Activated CD4-positive, alpha-beta memory T cell treated with anti-CD3 and anti-CD28 coated beads, Interleukin-2, amount 10 ng/mL, durations not matched to agents 7 days and 5 days (primary cell): ENCODE measurements at regions not wholly inside any gene's neighbourhood (a gene's known extent, or its start where the extent isn't known, plus 50 kb on each side); places are given as distances from the start of the nearest gene placed in this dataset.

Source experiments
- CTCF ChIA-PET: fragments of 350-600 bp; sonication (Branson Sonifier 250); formaldehyde crosslinking; loops from one replicate; lab custom pipeline; 2021; ENCODE audit warnings: antibody characterized with exemption, inconsistent platforms; lab: Charles Lee
- POLR2A ChIA-PET: fragments of 350-600 bp; sonication (Branson Sonifier 250); formaldehyde crosslinking; loops from one replicate; lab custom pipeline; 2021; ENCODE audit warnings: antibody characterized with exemption; lab: Charles Lee
- DNase-seq: peaks from one replicate; pipeline ENCODE4 v3.0.0-alpha.2; 2020
- H3K27ac Mint-ChIP-seq: one replicate; pipeline ENCODE4 v1.8.0; 2021; ENCODE audit warnings: mild to moderate bottlenecking, mixed read lengths
- H3K27me3 Mint-ChIP-seq: one replicate; pipeline ENCODE4 v1.8.0; 2021; ENCODE audit warnings: mixed read lengths
- H3K36me3 Mint-ChIP-seq: one replicate; pipeline ENCODE4 v1.8.0; 2021; ENCODE audit warnings: low read depth, mixed read lengths
- H3K4me1 Mint-ChIP-seq: one replicate; pipeline ENCODE4 v1.8.0; 2021; ENCODE audit warnings: mixed read lengths
- H3K4me3 Mint-ChIP-seq: one replicate; pipeline ENCODE4 v1.8.0; 2021; ENCODE audit warnings: mild to moderate bottlenecking, mixed read lengths
- H3K9me3 Mint-ChIP-seq: one replicate; pipeline ENCODE4 v1.8.0; 2021; ENCODE audit warnings: mixed read lengths

DNA sequence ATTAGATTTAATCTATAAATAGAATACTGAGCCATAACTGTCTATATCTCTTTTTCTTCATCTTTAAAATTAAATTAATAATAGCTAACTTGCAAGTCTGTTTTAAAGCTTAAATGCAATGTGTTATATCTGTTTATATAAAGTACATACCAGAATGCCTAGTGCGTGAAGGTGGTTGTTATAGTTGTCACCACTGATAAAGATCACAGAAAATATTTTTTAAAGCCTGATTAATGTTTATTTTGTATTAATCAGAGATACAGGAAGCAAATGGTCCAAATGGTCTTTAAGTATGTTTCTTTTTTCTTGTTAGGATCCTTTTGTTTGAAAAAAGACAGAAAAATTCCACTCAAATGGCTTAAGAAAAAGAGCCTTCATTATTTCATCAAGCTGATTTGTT is 560.6 kb downstream of the CPS1 start:
- Mint-ChIP-seq H3K27me3 (no peaks in the 10 kb centered on the region), H3K27ac (no peak overlapping the region), H3K4me1 (no peaks in the 10 kb centered on the region), H3K4me3 (no peak overlapping the region), H3K9me3 (no peaks in the 10 kb centered on the region), H3K36me3 (no peaks in the 10 kb centered on the region)
- DNase-seq: no peak
- CTCF ChIA-PET: no interaction called here
- POLR2A ChIA-PET: no interaction called here

DNA sequence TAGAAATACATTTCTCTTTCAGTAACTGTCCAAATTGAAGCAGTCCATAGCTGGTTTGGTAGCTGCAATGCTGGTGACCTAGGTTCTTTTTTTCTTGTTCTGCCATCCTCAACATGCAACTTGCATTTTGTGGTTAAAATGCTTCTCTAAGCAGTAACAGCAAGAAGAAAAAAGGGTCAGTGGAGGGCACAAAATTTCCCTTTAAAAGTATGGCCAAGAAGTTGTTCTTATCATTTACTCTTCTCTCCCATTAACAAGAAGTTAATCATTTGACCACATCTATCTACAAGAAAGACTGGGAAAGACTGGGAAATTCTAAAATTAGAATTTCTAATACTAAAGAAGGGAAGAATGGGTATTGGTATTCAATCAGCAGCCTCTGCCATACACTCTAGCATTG is 569.9 kb downstream of the CPS1 start:
- ChIA-PET POLR2A (no interaction called here), CTCF (no interaction called here)
- no peaks in the 10 kb centered on the region for H3K36me3 Mint-ChIP-seq
- H3K4me1 Mint-ChIP-seq: no peaks in the 10 kb centered on the region
- H3K27me3 Mint-ChIP-seq: no peaks in the 10 kb centered on the region
- no peak overlapping the region for H3K4me3 Mint-ChIP-seq
- no peaks in the 10 kb centered on the region for H3K9me3 Mint-ChIP-seq
- no peak for DNase-seq
- no peak overlapping the region for H3K27ac Mint-ChIP-seq

DNA sequence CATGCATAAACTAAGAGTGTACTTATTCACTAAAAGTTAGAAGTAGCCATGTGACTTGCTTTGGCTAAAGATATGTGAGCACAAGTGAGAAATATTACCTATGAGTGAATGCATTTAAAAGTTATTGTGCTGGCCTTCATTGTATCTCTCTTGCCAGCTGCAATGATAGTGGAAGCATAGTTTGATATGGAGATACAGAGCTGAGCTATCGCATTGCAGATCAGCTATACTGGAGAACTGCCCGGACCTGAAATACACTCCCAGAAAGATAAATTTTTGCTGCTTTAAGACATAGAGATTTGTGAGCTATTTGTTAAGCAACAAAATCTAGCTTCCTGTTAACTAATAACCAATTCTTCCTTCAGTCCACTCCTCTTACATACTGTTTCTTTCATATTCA is 571.1 kb downstream of the CPS1 start:
- no peak overlapping the region for H3K27ac Mint-ChIP-seq
- H3K4me3 Mint-ChIP-seq: no peak overlapping the region
- ChIA-PET CTCF (no interaction called here), POLR2A (no interaction called here)
- DNase-seq: no peak
- no peaks in the 10 kb centered on the region for H3K4me1 Mint-ChIP-seq
- H3K27me3 Mint-ChIP-seq: no peaks in the 10 kb centered on the region
- no peaks in the 10 kb centered on the region for H3K36me3 Mint-ChIP-seq
- H3K9me3 Mint-ChIP-seq: no peaks in the 10 kb centered on the region

DNA sequence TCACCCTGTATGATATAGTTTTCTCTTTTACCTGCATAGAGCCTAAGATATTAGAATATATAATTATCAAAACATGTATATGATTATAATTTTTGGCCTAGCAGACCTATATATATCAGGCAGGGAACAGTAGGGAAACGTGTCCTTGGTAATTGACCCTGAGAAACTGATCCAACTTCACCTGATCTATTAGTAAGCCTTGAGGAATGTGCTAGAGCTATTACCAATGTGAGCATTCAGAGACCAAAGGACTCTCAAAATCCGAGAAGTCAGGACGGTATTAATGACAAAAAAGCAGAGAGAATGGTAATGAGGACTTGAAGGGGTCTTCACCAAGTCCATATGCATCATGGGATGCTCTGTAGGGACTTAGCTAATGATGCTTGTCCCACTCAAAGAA is 571.9 kb downstream of the CPS1 start:
- Mint-ChIP-seq H3K4me1 (no peaks in the 10 kb centered on the region), H3K36me3 (no peaks in the 10 kb centered on the region), H3K27ac (no peak overlapping the region), H3K9me3 (no peaks in the 10 kb centered on the region), H3K27me3 (no peaks in the 10 kb centered on the region), H3K4me3 (no peak overlapping the region)
- ChIA-PET CTCF (no interaction called here), POLR2A (no interaction called here)
- DNase-seq: no peak

DNA sequence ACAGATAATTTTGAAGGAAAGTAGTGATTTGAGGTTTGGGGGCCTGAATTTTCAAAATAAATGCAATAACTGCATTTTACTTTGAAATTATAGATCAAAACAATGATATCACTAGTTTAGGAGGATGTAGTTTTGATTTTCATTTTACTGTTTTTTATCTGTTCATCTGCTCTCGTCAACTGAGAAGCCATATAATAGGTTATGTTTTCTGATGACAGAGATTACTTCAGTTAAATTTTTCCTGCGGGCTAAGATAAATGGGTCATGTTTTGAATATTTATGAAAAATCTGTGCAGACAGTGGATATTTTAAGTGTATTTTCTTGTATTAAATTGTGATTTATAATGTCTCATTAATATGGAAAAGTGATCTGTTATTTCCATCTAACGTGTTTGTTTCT is 573.4 kb downstream of the CPS1 start:
- Mint-ChIP-seq H3K9me3 (no peaks in the 10 kb centered on the region), H3K4me3 (no peak overlapping the region), H3K4me1 (no peaks in the 10 kb centered on the region), H3K27me3 (no peaks in the 10 kb centered on the region), H3K36me3 (no peaks in the 10 kb centered on the region), H3K27ac (no peak overlapping the region)
- DNase-seq: no peak
- ChIA-PET CTCF (no interaction called here), POLR2A (no interaction called here)

DNA sequence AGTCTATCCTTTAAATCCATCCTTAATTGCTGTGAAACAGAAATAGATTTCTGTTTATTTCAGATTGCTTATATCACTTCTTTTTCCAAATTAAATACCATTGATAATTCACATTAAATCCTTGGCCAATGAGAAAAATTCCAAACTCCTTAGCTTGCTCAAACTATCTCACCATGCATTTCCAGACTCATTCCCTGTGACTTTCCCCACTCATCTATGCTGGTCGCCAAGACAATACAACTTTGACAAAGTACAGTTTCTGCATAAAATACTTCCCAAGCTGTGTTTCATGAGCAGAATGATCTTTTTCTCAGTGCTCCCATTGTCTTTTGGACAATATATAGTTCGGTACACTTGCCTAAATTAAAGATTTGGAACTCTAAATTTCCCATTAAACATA is 575.6 kb downstream of the CPS1 start:
- H3K36me3 Mint-ChIP-seq: no peaks in the 10 kb centered on the region
- no peaks in the 10 kb centered on the region for H3K27me3 Mint-ChIP-seq
- H3K4me1 Mint-ChIP-seq: no peaks in the 10 kb centered on the region
- CTCF ChIA-PET: no interaction called here
- no peaks in the 10 kb centered on the region for H3K9me3 Mint-ChIP-seq
- H3K4me3 Mint-ChIP-seq: no peak overlapping the region
- H3K27ac Mint-ChIP-seq: no peak overlapping the region
- DNase-seq: no peak
- POLR2A ChIA-PET: no interaction called here

DNA sequence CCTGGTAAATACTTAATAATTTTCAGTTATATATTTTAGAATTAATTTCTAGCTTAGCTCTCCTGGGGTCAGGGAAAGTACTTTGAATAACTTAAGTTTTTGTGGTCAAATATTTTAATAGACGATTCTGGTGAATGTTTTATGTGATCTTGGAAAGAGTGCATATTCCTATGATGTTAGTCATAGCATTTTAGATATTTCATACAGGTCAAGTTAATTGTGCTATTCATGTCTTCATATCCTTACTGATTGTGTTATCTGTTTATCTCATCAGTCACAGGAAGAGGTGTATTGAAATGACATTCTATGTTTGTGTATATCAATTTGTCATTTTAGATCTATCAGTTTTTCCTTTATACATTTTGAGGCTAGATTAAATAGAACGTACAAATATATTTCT is 576.2 kb downstream of the CPS1 start:
- ChIA-PET CTCF (no interaction called here), POLR2A (no interaction called here)
- Mint-ChIP-seq H3K4me3 (no peak overlapping the region), H3K4me1 (no peaks in the 10 kb centered on the region), H3K27me3 (no peaks in the 10 kb centered on the region), H3K36me3 (no peaks in the 10 kb centered on the region), H3K9me3 (no peaks in the 10 kb centered on the region), H3K27ac (no peak overlapping the region)
- no peak for DNase-seq

DNA sequence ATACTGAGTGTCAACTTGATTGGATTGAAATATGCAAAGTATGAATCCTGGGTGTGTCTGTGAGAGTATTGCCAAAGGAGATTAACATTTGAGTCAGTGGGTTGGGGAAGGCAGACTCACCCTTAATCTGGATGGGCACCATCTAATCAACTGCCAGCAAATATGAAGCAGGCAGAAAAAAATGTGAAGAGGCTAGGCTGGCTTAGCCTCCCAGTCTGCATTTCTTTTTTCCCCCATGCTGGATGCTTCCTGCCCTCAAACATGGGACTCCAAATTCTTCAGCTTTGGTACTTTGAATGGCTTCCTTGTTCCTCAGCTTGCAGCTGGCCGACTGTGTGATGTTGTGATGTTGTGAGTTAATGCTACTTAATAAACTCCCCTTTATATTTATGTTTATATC is 577.4 kb downstream of the CPS1 start:
- no peak for DNase-seq
- POLR2A ChIA-PET: no interaction called here
- H3K4me1 Mint-ChIP-seq: no peaks in the 10 kb centered on the region
- peaks cover 2% of the 10 kb centered on the region for H3K9me3 Mint-ChIP-seq
- H3K36me3 Mint-ChIP-seq: no peaks in the 10 kb centered on the region
- CTCF ChIA-PET: no interaction called here
- no peaks in the 10 kb centered on the region for H3K27me3 Mint-ChIP-seq
- H3K27ac Mint-ChIP-seq: no peak overlapping the region
- H3K4me3 Mint-ChIP-seq: no peak overlapping the region

DNA sequence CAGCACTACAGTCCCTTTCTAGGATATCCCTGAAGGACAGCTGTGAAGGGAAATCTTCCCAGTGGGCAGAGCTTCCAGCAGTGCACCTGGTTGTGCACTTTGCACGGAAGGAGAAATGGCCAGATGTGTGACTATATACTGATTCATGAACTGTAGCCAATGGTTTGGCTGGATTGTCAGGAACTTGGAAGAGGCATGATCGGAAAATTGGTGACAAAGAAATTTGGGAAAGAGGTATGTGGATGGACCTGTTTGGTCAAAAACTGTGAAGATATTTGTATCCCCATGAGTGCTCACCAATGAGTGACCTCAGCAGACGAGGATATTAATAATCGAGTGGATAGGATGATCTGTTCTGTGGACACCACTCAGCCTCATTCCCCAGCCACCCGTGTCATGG is 582.2 kb downstream of the CPS1 start:
- H3K36me3 Mint-ChIP-seq: no peaks in the 10 kb centered on the region
- H3K9me3 Mint-ChIP-seq: peaks cover 2% of the 10 kb centered on the region
- no peak overlapping the region for H3K4me3 Mint-ChIP-seq
- no peak overlapping the region for H3K27ac Mint-ChIP-seq
- ChIA-PET CTCF (no interaction called here), POLR2A (no interaction called here)
- no peak for DNase-seq
- no peaks in the 10 kb centered on the region for H3K27me3 Mint-ChIP-seq
- no peaks in the 10 kb centered on the region for H3K4me1 Mint-ChIP-seq

DNA sequence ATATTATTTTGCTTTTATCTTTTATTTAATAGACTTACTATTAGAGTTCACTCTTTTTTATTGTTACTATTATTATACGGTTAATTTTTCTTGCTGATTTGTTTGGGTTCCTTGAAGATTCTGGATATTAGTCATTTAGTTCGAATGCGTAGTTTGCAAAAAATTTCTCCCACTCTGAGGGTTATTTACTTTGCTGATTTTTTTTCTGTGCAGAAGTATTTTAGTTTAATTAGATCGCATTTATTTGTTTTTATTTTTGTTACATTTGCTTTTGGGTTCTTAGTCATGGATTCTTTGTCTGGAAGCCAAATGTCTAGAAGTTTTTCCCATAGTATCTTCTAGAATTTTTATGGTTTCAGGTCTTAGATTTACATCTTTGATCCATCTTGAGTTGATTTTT is 585.2 kb downstream of the CPS1 start:
- Mint-ChIP-seq H3K4me3 (no peak overlapping the region), H3K9me3 (peaks cover 7% of the 10 kb centered on the region), H3K27me3 (no peaks in the 10 kb centered on the region), H3K4me1 (no peaks in the 10 kb centered on the region), H3K27ac (no peak overlapping the region), H3K36me3 (no peaks in the 10 kb centered on the region)
- ChIA-PET CTCF (no interaction called here), POLR2A (no interaction called here)
- no peak for DNase-seq

DNA sequence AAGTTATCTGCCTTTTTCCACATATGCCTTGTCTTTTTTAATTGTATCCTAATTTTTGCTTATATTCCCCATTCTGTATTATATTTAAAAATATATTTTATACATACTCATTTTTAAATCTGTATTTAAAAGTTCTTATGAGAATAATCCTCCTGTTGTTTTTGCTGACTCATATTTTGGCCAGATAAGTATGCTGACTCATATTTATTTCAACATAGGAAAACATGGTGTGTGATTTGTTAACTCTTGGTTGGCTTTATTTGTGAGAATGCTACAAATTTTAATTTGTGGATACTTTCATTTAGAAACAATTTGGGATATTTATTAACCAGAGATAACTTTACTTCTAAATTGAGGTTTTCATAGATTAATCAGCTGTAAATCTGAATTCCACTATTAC is 587.7 kb downstream of the CPS1 start:
- no peaks in the 10 kb centered on the region for H3K4me1 Mint-ChIP-seq
- ChIA-PET CTCF (no interaction called here), POLR2A (no interaction called here)
- no peaks in the 10 kb centered on the region for H3K27me3 Mint-ChIP-seq
- H3K36me3 Mint-ChIP-seq: no peaks in the 10 kb centered on the region
- H3K4me3 Mint-ChIP-seq: no peak overlapping the region
- no peak for DNase-seq
- no peak overlapping the region for H3K27ac Mint-ChIP-seq
- peaks cover 5% of the 10 kb centered on the region for H3K9me3 Mint-ChIP-seq

DNA sequence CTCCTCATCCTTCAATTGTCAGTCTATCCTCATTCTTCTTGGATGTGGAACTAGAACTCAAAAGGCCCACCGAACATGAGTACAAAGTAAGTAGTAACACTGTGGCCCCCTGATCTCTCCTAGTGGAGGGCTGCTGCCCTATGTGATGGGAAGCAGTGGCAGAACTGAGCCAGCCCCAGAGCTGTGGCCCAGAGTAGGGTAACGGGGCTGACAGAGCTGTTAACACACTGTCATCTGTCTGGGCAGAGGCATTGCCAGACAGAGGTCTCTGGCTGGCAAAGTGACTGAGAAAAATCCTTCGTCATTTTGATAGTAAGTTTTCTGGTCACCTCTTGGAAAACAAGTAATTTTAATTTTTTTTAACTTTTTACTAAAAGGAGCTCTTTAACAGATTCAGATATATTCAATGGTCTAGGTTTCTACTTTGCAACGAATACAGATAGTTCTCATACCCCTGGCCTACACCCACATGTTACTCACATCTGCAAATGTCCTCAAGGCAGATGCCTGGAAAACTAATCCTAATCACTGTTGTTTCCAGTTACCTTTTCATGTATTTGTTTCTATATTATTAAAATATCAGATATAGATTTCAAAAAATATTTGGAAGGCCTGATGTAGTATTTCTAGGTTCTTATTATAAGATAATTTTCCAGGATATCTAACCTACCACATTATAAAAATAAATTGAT is 588.7 kb downstream of the CPS1 start:
- H3K27ac Mint-ChIP-seq: no peak overlapping the region
- H3K9me3 Mint-ChIP-seq: peaks cover 5% of the 10 kb centered on the region
- no peaks in the 10 kb centered on the region for H3K36me3 Mint-ChIP-seq
- ChIA-PET POLR2A (no interaction called here), CTCF (no interaction called here)
- no peak overlapping the region for H3K4me3 Mint-ChIP-seq
- no peaks in the 10 kb centered on the region for H3K27me3 Mint-ChIP-seq
- DNase-seq: no peak
- no peaks in the 10 kb centered on the region for H3K4me1 Mint-ChIP-seq

DNA sequence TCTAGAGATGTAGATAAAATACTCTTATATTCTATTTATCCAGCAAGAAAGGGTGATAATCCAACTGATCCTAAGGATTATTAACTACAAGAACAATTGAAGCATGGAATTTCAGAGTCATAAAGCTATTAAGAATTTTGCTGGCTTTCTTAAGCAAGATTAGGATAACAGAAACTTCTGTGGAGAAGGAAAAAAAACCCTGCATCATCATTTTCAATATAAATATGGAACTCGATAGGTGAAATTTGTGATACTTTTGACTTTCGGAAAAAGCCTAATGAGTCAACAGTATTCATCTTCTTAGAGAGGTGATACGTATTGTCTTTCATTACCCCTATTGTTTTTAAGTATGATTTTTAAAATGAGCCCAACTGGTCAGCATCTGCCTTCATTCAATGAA is 593.3 kb downstream of the CPS1 start:
- DNase-seq: no peak
- H3K36me3 Mint-ChIP-seq: no peaks in the 10 kb centered on the region
- ChIA-PET CTCF (no interaction called here), POLR2A (no interaction called here)
- no peaks in the 10 kb centered on the region for H3K27me3 Mint-ChIP-seq
- H3K27ac Mint-ChIP-seq: no peak overlapping the region
- peaks cover 3% of the 10 kb centered on the region for H3K9me3 Mint-ChIP-seq
- H3K4me1 Mint-ChIP-seq: no peaks in the 10 kb centered on the region
- H3K4me3 Mint-ChIP-seq: no peak overlapping the region

DNA sequence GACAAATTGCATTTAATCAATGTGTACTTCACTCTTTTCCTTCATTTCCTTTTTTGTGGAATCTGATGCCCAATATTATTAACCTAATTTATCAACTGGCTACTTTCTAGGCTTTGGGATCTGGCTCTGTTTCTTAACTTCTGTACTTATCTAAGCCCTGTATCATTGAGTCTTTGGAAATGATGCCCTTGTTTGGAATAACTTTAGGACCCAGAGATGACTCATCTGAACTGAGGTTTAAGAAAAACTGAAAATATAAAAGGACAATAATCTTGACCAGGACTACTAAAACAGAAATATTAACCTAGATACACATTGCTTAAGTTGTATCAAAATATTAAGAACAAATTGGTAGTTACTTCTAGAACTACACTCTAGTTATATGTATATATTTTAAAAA is 600.8 kb downstream of the CPS1 start:
- no peaks in the 10 kb centered on the region for H3K36me3 Mint-ChIP-seq

More for the DNA sequence above, 600.8 kb downstream of the CPS1 start:
- H3K4me3 Mint-ChIP-seq: no peak overlapping the region
- POLR2A ChIA-PET: no interaction called here
- peaks cover 2% of the 10 kb centered on the region for H3K27me3 Mint-ChIP-seq
- CTCF ChIA-PET: interaction anchor here (0.6 to 1.0 kb wide), 4 partner anchors 9 to 907 kb away, joined by 3 to 7 read pairs (median 4); no protein-coding TSS in a partner anchor
- DNase-seq: no peak
- no peaks in the 10 kb centered on the region for H3K9me3 Mint-ChIP-seq
- no peaks in the 10 kb centered on the region for H3K4me1 Mint-ChIP-seq
- H3K27ac Mint-ChIP-seq: no peak overlapping the region
